ENCODE measurements at regions not wholly inside any gene's neighbourhood (a gene's known extent, or its start where the extent isn't known, plus 50 kb on each side); places are given as distances from the start of the nearest gene placed in this dataset.

DNA sequence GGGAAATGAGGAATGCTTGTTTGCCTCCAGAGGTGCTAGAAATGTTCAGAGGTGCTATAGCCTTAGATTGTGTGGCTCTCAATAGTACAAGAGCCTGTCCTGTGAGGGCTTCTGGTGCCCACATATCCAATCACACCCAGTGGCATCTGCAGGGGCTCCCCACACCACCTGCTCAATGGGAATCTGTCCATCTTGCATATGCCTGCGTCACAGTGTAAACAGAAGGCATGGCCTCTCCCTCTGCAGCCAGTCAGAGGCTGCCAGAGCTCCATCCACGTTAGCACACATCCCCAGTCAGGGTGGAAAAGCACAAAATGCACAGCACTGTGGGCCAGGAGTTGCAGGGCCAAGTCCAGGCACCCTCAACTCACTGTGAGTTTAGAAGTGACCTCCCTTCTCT, 113.6 kb upstream of the GRIK3 start:
- TF ChIP-seq, protein P1, sequence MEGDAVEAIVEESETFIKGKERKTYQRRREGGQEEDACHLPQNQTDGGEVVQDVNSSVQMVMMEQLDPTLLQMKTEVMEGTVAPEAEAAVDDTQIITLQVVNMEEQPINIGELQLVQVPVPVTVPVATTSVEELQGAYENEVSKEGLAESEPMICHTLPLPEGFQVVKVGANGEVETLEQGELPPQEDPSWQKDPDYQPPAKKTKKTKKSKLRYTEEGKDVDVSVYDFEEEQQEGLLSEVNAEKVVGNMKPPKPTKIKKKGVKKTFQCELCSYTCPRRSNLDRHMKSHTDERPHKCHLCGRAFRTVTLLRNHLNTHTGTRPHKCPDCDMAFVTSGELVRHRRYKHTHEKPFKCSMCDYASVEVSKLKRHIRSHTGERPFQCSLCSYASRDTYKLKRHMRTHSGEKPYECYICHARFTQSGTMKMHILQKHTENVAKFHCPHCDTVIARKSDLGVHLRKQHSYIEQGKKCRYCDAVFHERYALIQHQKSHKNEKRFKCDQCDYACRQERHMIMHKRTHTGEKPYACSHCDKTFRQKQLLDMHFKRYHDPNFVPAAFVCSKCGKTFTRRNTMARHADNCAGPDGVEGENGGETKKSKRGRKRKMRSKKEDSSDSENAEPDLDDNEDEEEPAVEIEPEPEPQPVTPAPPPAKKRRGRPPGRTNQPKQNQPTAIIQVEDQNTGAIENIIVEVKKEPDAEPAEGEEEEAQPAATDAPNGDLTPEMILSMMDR (IDR thresholded peaks at IDR 0.05; ENCODE audit: low read depth, low read length) = no peak
- Histone ChIP-seq H3K9me3 (ENCODE audit: severe bottlenecking) (no peaks in the 10 kb centered on the region), H3K27ac (no peak overlapping the region), H3K4me3 (ENCODE audit: low read depth, low read length) (no peak overlapping the region), H3K27me3 (ENCODE audit: insufficient read depth, low read depth, severe bottlenecking) (no peaks in the 10 kb centered on the region), H3K36me3 (no peaks in the 10 kb centered on the region)
- DNase-seq = no peak

DNA sequence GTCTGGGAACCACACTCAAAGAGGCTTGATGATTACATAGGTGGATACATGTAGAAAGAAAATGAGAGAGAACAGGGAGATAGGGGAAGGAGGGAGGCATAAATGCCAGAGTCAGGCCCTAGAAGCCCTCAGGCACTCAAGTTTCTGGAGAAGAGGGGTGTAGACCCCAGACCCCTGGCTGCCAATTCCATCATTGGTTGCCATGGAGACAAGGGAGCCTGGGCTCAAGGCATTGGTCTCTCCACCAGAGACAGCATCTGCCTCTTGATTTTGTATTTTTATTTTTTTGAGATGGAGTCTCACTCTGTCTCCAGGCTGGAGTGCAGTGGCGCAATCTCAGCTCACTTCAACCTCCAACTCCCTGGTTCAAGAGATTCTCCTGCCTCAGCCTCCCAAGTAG, 114.3 kb upstream of the GRIK3 start:
- TF ChIP-seq, protein P1 (IDR thresholded peaks at IDR 0.05; ENCODE audit: low read depth, low read length) = no peak
- no peaks in the 10 kb centered on the region for H3K27me3 ChIP-seq (ENCODE audit: insufficient read depth, low read depth, severe bottlenecking)
- DNase-seq = no peak

DNA sequence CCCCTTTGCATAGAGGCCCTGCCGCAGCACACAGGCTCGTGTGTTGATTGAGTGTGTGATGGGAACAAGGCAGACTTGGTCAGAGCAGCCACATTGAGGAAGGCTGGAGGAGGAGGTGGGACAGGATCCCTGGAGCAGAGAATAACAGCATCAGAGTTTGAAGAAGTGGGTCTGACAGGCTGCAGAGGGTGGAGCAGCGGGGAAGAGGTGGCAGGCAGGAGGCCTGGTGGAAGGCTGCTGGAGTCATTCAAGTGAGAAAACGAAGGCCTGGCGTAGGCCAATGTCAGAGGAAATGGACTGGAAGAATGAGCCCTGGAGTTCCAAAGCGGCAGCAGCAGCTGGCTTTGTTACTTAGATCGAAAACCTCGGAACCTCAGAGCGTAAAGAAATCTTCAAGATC, 115.0 kb upstream of the GRIK3 start:
- Histone ChIP-seq H3K27me3 (ENCODE audit: insufficient read depth, low read depth, severe bottlenecking) (no peaks in the 10 kb centered on the region), H3K36me3 (no peaks in the 10 kb centered on the region), H3K27ac (no peak overlapping the region), H3K4me3 (ENCODE audit: low read depth, low read length) (no peak overlapping the region), H3K9me3 (ENCODE audit: severe bottlenecking) (no peaks in the 10 kb centered on the region)
- TF ChIP-seq, protein P1 (IDR thresholded peaks at IDR 0.05; ENCODE audit: low read depth, low read length) = no peak
- DNase-seq = no peak

More for the DNA sequence above, 114.3 kb upstream of the GRIK3 start:
- Histone ChIP-seq H3K36me3 (no peaks in the 10 kb centered on the region), H3K27ac (no peak overlapping the region), H3K4me3 (ENCODE audit: low read depth, low read length) (no peak overlapping the region), H3K9me3 (ENCODE audit: severe bottlenecking) (no peaks in the 10 kb centered on the region)

DNA sequence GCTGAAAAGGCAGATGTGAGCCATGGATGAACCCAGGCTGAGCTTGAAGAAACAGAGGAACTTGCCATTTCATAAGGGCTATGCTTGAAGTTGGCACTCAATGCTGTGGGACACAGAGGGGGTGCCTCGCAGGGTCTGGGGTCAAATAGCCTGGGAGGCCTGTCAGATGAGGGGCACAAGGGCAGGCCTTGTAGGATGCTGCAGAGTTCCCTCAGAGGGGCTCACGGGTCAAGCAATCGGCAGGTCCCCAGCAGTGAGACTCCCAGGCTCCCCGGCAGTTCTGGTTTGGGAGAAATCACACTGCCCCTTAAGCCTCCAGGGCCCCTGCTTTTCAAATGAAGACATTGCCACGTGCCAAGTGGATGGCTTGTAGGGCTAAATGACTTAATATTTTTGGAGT, 116.7 kb upstream of the GRIK3 start:
- H3K36me3 ChIP-seq = no peaks in the 10 kb centered on the region

DNA sequence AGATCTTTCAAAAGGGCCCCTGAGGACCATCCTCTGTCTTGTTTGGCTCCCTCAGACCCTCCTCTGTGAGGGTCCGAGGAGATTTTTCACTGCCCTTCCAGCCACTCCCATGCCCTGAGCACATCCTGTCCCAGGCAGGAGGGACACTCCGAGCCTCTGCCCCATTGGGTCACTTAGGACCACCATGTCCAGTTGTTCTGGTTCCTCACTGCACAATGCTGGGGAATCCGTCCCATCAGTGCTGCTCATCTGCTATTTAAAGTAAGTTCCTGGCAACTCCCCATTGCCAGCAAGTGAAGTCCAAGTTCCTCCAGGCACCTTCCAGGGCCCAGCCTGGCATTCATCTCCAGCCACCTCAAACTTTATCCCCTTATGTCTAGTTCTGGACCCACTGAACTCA, 117.5 kb upstream of the GRIK3 start:
- no peaks in the 10 kb centered on the region for H3K36me3 ChIP-seq
- TF ChIP-seq, protein P1 (IDR thresholded peaks at IDR 0.05; ENCODE audit: low read depth, low read length) = no peak
- H3K27ac ChIP-seq = no peak overlapping the region
- H3K4me3 ChIP-seq (ENCODE audit: low read depth, low read length) = no peak overlapping the region
- no peak for DNase-seq
- H3K9me3 ChIP-seq (ENCODE audit: severe bottlenecking) = no peaks in the 10 kb centered on the region
- no peaks in the 10 kb centered on the region for H3K27me3 ChIP-seq (ENCODE audit: insufficient read depth, low read depth, severe bottlenecking)

More for the DNA sequence above, 116.7 kb upstream of the GRIK3 start:
- H3K4me3 ChIP-seq (ENCODE audit: low read depth, low read length) = no peak overlapping the region
- H3K27ac ChIP-seq = no peak overlapping the region
- TF ChIP-seq, protein P1 (IDR thresholded peaks at IDR 0.05; ENCODE audit: low read depth, low read length) = no peak
- no peak for DNase-seq
- H3K27me3 ChIP-seq (ENCODE audit: insufficient read depth, low read depth, severe bottlenecking) = no peaks in the 10 kb centered on the region
- no peaks in the 10 kb centered on the region for H3K9me3 ChIP-seq (ENCODE audit: severe bottlenecking)

DNA sequence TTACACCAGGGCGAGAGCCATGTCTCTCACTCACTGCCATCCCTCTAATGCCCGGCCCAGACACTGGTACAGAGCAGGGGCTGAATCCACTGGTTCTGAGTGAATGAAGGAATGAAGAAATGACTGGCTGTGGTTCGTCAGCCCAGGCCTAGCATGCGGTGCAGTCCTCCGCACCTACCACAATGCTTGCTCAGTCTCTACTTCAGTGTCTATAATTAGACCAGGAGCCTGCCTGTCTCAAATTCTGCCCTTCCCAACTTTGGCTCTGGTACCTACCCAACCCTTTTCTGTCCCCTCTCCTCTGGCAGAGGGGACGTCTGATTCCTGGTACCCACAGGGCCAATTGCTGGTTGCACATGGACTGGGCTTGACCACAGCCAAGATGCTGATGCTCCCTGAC, 118.2 kb upstream of the GRIK3 start:
- H3K27me3 ChIP-seq (ENCODE audit: insufficient read depth, low read depth, severe bottlenecking) = no peaks in the 10 kb centered on the region
- no peak for DNase-seq
- no peaks in the 10 kb centered on the region for H3K9me3 ChIP-seq (ENCODE audit: severe bottlenecking)
- TF ChIP-seq, protein P1 (IDR thresholded peaks at IDR 0.05; ENCODE audit: low read depth, low read length) = no peak
- no peaks in the 10 kb centered on the region for H3K36me3 ChIP-seq
- H3K4me3 ChIP-seq (ENCODE audit: low read depth, low read length) = no peak overlapping the region
- no peak overlapping the region for H3K27ac ChIP-seq

Measured in WERI-Rb-1 (cell line).